ENCODE measurements at regions not wholly inside any gene's neighbourhood (a gene's known extent, or its start where the extent isn't known, plus 50 kb on each side); places are given as distances from the start of the nearest gene placed in this dataset.
"Not testable (repeated sequence)": the region's sequence is repeated elsewhere in the genome, so short reads cannot be mapped to it uniquely, and the experiment has no call there.

DNA sequence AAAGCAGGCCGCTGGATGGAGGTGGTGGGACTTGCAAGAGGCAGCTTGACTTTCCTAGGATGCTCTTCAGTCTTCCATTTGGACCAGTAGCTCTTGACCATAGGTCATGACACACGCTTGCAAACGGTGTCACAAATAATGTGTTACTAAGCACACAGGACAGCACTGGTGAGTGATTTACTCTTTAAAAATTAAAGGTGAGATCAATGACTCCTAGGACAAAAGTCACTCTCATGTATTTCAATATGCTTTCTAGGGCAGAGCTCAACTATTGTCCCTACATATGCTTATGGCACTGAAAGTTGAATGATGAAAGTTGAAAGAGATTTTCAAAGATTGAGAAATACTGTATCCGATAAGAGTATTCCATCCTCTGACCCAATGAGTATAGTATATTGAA is 496.7 kb downstream of the EBF1 start:
- no peak for DNase-seq

DNA sequence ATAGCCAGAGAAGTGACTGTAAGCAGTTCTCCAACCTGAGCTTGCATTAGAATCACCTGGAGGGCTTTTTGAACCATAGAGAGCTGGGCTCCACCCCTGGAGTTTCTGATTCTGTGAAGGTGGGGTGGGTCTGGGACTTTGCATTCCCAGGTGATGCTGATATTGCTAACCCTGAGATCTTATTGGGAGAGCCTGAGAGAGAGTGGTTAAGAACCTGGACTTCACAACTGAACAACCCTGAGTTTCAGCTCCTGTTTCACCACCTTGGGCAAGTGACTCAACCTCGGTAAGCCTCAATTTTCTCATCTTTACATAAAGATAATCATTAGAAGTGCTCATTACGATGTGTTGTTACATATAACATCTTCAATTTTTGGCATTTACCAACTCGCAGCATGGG is 498.6 kb downstream of the EBF1 start:
- DNase-seq = no peak

DNA sequence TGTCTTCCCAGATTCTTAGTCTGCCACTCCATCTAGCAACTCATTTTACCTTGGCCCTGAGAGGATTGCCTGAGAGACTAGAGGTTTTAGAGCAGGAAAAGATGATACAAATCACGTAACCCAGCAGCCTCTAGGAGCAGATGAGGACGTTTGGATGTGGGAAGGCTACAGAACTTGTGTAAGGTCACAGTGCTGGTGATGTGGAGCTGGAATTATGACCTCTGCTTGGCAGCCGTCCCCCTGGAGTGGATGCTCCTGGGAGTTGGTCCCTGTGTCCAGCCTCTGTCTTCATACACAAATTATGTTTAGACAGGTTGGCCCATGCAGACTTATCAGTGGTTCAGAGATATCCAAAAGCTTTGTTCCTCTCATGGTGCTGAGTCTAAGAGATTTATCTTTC is 499.0 kb downstream of the EBF1 start:
- no peak for DNase-seq

DNA sequence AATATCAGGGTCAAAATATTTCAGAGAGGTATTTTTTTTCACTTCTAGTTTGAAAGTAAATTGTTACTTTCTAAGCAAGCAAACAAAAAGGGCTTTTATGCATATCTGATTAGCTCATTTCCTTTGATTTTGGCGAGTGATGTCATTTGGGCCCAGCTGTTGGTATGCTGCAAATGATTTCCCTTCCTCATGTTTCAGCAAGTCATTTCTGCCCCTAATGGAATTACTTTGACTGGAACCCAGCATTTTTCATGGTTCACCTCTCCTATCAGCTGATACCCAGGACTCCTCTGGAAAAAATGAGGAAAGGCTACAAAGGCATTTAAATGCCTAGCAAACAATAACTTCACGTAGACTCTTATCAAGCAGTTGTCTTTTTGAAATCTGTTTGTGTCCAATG is 500.6 kb downstream of the EBF1 start:
- DNase-seq = no peak

DNA sequence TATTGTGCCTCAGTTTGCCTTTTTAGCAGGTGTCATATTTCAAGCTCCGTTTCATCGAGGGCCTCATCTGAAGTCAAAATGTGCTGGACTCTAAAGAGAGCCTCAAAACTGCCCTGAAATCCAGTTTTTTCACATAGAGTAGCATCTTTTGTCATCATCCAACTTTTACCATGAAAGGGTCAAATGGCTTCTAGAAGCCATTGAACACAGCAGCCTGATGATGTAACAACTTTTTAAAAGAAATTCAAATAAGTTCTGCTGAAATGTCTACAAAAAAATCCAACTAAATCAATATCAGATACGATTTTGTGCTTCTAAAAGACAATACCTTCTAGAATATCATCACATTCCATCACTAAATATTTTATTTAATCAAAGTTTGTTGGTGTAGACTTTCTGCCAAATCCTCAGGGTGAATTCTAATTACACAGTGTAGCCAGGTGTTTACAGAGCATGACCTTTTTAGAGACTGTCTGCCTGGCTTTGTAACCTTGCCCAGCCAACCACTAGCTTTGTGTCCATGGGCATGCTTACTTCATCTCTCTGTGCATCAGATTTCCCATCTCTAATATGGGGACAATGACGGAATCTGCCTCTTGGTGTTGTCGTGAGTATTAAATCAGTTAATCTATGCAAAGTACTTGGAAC is 505.0 kb downstream of the EBF1 start:
- no peak for DNase-seq

DNA sequence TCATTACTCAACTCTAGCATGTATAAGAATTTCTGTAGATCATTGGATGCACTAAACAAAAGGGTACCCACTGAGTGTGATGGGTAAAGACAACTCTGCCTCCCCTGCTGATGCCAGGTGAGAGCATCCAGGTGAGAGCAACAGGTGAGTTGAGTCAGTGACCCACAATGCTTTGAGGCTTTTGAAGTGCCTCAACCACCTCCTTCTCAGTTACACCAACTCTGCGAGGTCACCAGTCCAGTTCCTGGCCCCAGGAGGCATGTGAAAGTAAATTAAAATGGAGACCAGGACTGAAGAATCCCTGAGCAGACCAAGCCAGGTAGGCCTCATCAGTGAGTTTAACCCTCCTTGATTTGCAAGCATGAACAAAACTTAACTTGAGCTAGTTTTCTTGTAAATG is 505.8 kb downstream of the EBF1 start:
- DNase-seq = no peak

DNA sequence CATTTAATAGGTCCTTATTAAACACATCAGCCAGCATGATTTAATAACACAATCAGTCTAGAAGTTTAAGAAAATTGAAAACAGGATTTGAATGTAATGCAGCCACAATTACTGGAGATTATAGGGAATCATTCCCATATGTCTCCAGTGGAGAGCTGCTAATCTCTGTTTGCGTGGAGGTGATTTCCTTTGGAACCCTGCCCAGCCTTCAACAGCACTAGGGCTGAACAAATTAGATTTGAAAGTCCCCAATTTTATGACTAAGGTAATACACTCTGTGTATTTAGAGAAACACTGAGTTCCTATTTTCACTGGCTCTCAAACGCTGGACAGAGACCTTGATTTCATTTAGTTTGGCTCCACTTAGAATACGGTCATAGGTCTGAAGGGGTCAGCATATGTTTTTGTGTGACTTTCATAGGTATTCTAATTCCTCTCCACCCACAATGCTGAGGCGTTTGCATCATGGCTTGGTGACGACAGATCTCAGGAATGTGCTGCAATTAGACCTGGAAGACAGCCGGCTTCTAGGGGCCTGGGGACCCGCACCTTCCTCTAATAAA is 508.3 kb downstream of the EBF1 start:
- DNase-seq = no peak

DNA sequence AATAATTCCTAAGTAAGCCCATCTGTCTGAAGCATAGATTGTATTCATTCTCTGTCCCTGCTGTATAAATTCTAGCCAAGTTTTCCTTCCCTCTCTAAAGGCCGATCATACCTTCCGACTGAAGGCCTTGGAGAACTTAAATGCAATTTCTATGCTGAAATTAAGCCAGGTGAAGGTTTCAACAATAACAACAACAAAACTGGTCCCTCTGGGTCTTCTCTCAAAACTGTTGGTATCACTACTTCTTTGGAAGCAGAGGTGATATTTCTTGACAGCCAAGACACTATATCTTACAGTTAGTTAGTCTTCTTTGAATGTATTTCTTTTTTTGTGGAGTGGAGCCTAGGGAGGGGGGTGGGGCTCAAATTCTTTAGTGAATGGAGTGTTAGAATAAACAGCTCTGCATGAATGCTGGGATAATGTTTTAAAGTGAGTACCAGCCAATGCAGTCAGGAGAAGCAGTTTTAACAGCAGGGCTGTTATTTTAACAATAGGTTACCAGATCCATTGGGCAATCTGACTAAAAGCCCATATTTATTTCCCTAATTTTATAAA is 508.9 kb downstream of the EBF1 start:
- no peak for DNase-seq

DNA sequence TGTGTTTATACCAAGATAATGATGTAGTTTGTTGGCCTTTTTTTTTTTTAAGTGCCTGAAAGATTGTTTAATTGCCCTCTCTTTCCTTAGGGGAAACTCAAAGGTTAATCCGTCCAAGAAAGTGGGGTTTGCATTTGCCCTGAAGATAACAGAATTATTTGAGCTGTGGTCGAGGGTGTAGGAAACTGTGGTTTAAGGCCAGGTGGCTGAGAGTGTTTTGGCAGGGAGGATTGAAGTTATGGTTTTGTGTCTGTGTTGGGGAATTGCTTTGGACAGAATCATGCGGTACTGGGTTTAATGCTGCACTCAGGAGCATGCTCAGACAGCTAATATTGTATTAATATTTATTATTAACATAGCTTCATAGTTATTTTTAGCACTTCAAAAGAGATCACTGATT is 509.8 kb downstream of the EBF1 start:
- no peak for DNase-seq

DNA sequence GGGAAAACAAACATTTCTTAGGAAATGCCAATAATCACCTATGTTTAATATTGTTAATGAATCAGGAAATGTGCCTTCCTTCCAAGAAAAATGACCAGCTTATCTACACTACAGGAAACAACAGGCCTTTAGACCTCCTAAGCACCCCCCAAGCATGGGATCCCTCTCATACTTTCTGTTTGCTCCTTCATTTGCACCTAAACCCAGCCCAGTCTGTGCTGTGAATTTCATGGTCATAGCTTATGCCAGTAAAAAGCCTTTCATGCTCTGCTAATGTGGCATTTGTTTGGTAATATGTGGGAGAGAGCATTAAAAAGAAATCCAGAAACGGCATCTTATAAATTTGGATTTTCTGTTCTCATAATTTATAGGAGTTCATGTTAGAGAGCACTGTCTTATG is 511.1 kb downstream of the EBF1 start:
- DNase-seq = no peak

DNA sequence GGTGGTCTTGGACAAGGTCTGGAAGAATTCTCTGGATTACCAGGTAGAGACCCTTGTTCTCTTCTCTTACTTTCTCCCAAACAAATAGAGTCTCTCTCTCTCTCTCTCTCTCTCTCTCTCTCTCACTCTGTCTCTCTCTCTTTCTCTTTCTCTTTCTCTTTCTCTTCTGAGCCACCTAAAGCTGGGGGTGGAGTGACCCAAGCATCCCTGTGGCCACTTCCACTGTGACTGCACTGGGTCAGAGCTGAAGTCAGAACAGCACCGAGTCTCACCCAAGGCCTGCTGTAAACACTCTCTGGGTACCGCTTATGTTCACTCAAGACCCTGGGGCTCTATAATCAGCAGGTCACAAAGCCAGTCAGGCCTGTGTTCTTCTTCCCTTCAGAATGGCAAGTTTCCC is 513.7 kb downstream of the EBF1 start:
- DNase-seq = no peak

DNA sequence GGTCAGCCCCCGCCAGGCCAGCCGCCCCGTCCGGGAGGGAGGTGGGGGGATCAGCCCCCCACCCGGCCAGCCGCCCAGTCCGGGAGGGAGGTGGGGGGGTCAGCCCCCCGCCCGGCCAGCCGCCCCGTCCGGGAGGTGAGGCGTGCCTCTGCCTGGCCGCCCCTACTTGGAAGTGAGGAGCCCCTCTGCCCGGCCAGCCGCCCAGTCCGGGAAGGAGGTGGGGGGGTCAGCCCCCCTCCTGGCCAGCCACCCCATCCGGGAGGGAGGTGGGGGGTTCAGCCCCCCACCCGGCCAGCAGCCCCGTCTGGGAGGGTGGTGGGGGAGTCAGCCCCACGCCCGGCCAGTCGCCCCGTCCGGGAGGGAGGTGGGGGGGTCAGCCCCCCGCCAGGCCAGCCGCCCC is 517.0 kb downstream of the EBF1 start:
- not testable (repeated sequence) for DNase-seq

DNA sequence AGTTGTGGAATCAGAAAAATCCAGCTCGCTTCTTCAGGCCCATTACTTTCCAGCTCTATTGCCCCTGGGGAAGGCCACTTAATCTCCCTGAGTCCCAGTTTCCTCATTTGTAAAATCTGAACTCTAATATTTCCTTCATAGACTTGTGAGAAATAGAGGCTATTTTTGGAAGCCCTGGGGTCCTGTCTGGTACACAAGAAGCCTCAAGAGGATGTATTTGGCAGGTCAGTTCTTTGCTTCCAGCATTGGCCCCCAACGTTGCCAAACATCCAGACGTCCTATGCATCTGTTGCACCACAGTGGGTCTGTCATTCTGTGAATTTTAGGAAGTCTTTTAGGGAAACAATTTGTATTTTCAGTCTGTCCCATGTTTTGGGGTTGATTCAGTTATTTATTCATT is 525.9 kb downstream of the EBF1 start:
- peak in 1 of 2 experiments; percentile 38 for DNase-seq

DNA sequence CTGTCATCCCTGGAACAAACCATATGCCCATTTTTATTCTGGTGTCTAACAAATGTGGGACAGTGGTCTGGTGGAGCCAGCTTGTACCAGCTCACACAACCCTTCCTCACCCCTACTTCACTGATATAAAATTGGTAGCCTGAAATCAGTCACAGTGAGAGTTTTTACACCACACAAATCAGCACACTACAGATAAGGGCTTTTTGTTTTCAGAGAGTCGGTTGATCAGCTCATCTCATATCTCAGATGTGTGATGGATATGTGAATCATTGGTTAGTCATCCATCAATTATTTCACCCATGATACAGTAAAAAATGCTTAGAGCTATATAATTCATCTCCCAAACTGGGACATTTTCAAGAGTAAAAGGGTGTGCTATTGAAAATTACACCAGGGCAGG is 529.2 kb downstream of the EBF1 start:
- no peak for DNase-seq

DNA sequence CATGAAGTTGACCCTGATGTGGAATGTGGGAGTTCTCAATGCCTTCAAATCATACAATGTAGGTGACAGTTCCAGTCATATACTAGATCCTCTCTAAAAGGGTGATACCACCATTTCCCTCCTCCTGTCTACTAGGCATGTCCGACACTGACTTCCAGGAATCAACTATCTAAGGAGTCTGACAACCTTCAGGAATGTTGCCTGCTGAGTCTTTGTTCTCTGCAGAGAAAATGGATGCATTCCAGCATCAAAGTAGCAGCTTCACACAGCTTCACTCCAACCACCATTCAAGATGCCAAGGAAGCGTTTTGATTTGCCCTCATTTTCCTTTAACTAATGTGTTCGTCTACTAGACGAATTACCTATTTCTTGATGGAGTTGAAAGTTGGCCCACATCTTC is 530.2 kb downstream of the EBF1 start:
- no peak for DNase-seq

DNA sequence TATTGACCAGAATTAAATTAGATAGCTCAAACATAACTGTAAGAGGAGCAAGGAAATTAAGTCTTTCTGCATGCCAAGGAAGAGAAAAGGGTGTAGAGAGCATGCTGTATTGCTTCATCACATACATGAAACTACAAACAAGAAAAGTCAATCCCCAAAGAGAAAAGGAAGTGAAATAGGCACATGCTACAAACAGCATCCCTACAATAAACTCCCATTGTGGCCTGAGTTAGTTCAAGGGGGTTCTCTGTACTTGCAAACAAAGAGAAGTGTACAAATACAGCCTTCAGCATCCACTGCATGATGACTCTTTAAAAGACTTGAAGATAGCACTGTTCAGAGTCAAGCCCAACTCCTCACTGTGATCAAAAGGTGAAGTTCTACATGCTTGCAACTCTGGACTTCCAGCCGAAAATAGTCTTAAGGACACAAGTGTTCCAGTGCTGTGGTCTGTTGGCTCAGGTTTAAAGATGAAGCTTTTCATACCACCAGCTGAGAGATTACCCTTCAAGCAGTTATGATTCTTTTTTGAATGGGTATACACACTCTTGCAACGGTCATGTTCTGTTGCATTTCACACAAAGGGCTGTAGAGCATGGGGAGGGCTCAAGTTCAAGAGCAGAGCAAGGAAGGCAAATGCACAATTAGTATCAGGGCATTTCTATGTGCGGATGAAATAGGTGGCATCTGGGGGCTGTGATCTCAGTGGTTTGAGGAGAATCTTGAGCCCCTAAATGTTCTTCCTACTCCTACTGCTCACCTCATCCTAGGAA is 534.5 kb downstream of the EBF1 start:
- no peak for DNase-seq

DNA sequence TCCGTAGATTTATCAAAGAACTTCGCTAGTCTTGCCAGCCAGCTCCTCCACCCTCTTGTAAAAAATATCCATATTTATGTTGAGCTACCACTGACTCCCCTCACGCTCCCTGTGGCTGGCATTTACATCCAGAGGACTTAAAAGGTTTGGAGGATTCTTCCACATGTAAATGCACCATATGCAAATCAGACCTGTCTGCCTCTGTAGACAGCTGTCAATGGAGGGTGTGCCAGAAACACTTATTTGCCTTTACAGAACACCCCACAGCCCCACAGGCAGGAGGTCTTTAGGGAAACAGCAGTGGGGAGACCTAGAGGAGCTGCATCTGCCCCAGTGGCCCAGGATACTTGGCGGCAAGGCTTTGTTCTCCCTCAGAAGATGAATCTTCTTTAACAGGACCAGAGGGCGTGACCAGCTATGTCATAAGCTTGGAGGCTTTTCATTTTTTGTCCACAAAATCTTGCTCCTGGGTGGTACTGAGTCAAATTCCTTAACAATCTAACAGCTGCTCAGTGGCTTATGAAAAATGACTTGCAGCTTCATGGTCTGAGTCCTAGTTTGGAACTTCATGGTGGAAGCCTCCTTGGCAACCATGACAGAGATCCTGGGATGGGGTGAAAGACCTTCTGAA is 535.8 kb downstream of the EBF1 start:
- no peak for DNase-seq

DNA sequence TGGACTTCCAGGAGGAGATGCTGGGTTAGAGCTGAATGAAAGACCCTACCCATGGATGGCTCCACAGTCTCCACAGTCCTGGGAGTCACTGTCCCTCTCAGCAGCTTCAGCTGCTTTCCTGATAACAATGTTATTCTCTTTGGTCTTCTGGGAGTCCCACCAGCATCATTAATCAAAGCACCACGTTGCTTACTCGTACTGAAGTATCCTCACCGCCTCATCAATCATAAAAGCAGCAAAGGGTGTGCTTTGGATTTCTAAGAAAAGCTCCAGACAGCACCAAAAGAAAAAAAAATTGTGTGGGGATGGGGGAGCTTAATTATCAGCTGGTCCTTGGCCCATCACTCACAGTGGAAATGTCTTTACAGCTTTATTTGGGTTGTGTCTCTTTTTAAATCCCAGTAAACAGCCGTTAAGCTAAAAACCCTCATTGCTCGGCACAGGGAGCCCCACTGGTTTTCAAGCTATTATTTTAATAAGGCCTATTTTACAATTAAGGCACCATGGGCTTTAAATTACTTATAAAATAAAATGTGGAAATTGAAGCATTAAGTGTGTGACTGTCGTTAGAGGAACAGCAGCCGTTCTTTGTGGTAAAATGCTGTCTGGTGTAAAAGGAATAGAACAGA is 538.0 kb downstream of the EBF1 start:
- DNase-seq = no peak

DNA sequence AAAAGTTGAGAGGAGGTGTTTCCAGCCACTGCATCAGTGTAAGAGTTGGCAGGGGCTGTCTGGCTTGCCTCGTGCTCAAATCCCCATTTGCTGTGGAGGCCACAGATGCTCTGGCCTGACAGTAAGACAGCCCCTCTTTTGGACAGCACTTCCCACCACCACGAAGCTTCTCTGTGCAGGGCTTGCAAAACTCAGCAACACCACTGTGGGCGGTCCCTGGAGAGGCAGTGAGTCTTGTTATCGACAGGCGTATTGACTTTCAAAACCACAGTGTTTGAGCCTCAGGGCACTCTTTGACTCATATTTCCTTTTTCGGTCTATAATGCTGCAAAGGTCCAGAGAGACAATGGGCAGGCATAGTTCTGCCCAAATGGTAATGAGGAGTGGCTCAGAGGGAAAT is 539.5 kb downstream of the EBF1 start:
- DNase-seq = no peak

DNA sequence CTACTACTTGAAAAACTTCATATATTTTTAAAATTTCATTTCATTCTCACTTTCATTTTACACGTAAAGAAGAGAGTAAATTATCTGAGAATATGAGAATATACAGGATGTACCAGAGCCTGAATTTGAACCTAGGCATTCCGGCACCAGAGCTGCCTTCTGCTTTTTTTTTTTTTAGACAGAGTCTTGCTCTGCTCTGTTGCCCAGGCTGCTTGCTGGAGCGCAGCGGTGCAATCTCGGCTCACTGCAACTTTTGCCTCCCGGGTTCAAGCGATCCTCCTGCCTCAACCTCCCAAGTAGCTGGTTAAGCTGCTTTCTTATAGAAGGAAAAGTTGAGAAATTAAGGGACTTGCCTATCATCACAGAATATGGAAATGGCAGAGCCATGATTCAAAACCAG is 540.1 kb downstream of the EBF1 start:
- DNase-seq = no peak

DNA sequence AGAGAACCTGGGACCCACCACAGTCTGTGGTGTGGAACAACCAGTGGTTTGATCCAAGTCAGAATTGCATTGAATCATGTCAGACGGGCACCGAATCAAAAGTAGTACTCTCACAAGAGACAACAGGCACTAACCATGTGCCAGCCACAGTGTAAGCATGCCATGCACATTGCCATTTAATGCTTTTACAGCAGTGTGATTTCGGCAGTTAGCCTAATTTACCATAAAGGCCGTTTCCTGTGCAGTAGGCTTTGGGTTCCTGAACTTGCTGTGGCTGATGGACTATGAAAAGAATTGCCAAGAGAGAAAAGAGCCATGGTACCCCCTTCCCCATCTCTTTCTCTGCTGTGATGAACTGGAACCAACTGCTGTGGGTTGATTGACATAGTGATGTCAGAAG is 540.6 kb downstream of the EBF1 start:
- DNase-seq = no peak

DNA sequence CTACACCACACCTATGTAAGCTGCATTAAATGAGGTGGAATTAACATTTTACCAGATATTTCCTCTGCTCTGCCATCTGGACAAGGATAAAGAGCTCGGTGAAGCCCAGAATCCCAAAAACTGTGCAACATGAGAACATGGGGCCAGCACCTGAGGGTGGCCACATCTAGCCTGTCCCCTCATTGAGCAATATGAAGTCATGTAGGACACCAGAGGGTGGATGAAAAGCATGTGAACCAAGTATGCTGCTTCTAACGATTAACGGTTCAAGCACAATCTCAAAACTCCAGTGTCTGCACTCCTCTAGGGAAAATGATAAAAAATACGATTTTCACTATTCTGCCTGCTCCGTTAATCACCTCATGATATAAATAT is 545.8 kb downstream of the EBF1 start:
- DNase-seq = no peak

DNA sequence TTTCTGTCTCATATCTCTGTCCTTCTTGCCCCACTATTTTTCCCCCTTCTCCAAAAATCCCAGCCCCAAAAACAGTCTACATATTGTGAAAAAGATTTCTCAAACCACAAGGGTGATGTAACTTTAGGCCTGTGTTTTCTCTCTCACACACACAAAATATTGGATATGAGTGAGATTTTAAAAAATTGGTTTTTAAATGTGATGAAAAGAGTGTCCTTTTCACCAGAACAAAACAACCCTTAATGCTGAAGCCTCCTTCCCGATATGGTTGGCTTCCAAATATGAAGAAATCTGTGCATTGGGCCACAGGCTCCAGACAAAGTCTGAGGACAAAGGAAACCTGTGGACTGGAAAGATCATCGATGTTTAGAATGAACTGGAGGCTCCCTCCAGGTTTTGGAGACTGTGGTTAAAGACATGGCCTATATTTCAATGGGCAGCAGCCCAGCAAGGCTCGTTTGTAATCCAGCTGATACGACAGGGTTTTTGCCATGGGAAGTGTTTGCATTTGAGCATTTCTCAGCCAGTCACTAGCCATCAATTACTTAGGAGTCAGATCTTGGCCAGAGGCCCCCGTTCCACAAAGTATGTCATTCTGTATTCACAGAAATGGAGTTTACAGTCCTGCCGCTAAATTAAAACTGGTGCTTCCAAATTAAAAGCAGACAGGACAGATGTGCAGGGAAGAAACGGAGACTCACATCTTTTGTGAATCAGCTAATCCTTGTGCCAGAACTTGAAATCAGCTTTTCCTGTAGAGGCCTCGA is 546.3 kb downstream of the EBF1 start:
- peak in 1 of 2 experiments; percentile 61 for DNase-seq

Data from NCI-H446 (cell line).